ENCODE measurements at regions not wholly inside any gene's neighbourhood (a gene's known extent, or its start where the extent isn't known, plus 50 kb on each side); places are given as distances from the start of the nearest gene placed in this dataset.
"Not testable (repeated sequence)": the region's sequence is repeated elsewhere in the genome, so short reads cannot be mapped to it uniquely, and the experiment has no call there.

- DNase-seq, result no peak
These were observed 208.0 kb upstream of the KCNH7 start for GRCh38 chr2:163046615-163047014.

GRCh38 chr2:163045830-163046229 is 207.3 kb upstream of the KCNH7 start:
- no peak for DNase-seq

GRCh38 chr2:163044114-163044513 is 205.5 kb upstream of the KCNH7 start:
- peak; percentile 36 for DNase-seq

DNA sequence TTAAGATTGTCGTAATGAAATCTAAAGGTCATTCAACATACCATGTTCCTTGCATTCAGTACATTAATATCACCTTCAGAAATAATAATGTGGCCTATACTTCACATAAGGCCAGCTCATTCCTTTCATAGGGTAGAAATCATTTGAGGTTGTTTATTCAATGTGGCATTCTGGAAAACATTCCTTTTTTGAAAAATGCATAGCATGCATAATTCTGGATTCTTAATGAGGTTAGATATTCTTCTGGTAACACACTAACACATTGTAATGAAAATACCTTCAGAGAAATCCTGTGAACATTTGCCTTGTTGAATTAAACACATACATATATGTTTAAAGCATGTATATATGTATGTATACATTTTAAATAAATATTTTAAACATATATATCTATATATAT is 204.6 kb upstream of the KCNH7 start:
- DNase-seq, result no peak

GRCh38 chr2:163039266-163039665 is 200.7 kb upstream of the KCNH7 start:
- no peak for DNase-seq

GRCh38 chr2:163028807-163029206 is 190.2 kb upstream of the KCNH7 start:
- no peak for DNase-seq

DNA sequence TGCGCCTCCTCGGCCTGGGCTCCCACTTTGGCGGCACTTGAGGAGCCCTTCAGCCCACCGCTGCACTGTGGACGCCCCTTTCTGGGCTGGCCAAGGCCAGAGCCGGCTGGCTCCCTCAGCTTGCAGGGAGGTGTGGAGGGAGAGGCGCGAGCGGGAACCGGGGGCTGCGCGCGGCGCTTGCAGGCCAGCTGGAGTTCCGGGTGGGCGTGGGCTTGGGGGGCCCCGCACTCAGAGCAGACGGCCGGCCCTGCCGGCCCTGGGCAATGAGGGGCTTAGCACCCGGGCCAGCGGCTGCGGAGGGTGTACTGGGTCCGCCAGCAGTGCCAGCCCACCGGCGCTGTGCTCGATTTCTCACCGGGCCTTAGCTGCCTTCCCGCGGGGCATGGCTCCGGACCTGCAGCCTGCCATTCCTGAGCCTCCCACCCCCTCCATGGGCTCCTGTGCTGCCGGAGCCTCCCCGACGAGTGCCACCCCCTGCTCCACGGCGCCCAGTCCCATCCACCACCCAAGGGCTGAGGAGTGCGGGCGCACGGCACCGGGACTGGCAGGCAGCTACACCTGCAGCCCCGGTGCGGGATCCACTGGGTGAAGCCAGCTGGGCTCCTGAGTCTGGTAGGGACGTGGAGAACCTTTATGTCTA is 187.7 kb upstream of the KCNH7 start:
- not testable (repeated sequence) for DNase-seq

DNA sequence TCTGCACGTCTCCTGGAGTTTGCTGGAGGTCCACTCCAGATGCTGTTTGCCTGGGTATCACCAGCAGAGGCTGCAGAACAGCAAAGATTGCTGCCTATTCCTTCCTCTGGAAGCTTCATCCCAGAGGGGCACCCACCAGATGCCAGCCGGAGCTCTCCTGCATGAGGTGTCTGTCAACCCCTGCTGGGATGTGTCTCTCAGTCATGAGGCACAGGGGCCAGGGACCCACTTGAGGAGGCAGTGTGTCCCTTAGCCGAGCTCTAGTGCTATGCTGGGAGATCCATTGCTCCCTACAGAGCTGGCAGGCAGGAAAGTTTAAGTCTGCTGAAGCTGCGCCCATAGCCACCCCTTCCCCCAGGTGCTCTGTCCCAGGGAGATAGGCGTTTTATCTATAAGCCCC is 178.3 kb upstream of the KCNH7 start:
- DNase-seq, result not testable (repeated sequence)

DNA sequence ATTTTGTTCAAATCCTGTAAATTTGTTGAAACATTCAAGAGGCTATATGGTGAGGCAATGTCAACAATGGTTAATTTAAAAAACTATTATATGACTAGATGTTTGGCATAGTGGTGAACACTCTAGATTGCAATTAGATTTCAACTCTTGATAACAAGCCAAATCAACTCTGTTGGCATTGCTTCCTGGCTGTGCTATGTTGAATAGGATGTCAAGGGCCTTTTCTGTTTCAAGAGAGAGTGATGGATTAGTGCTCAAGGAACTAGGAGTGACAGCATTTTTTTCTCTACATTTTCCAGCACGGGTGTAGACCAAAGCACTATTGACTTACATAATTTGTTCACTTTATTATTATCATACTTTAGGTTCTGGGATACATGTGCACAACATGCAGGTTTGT is 172.4 kb upstream of the KCNH7 start:
- peak; percentile 89 for DNase-seq

- no peak for DNase-seq
These were observed 170.1 kb upstream of the KCNH7 start for GRCh38 chr2:163008642-163009041.

- DNase-seq, result no peak
These were observed 156.2 kb upstream of the KCNH7 start for GRCh38 chr2:162994718-162995117.

GRCh38 chr2:162992828-162993227 is 154.3 kb upstream of the KCNH7 start:
- no peak for DNase-seq

DNA sequence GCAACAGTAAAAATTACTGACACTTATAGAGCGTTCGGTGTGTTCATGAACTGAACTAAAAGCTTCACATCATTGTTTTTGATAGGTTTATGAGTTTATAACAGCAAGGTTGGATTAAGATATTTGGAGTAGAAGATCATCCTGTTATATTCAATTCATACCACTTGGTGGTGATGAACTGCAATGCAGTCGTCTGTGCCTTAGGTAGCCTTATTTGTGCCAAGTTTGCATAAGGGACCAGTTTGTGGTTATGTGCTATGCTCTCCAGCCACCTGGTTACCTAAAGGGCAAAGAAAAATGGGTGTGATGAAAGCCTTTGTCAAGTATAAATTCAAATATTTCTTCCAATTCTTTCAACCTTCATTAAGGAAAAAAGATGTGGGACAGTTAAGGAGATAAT is 150.9 kb upstream of the KCNH7 start:
- no peak for DNase-seq

GRCh38 chr2:162974771-162975170 is 136.2 kb upstream of the KCNH7 start:
- no peak for DNase-seq

DNA sequence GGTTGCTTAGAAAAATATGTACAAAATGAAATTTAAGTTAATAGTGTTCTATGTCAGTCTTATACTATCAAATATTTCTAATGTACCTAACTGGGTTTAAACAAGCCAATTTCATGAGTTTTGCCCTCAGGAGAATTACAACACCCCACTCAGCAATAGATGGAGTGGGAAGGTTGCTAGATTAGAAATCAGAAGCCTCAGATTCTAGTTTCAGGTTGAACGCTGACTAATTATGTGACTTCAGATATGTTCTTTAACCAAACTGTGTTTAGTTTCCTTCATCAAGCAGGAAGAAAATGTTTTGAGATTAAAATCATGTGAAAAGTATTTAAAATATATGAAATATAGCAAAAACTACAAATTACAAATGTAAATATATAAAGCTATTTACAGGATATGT is 133.8 kb upstream of the KCNH7 start:
- no peak for DNase-seq

- DNase-seq, result no peak
These were observed 129.7 kb upstream of the KCNH7 start for GRCh38 chr2:162968306-162968705.

- no peak for DNase-seq
These were observed 129.2 kb upstream of the KCNH7 start for GRCh38 chr2:162967811-162968210.

DNA sequence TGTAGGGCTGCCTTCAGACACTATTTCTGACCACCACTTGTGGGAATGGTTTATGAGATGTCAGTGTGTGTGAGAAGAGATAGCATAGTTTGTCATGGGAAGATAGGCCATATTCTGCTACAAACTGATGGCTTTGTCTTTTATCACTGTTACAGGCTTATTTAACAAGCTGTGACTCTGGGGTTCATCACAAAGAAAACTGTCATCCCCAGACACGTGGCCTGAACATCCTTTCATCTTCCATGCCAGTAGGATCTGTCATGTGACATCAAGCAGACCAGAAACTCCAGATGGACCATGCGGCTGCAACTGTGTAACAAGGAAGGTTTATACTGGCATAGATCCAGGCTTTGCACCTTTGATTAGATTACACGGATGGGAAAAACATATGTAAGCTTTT is 128.6 kb upstream of the KCNH7 start:
- peak; percentile 54 for DNase-seq

- DNase-seq, result no peak
These were observed 126.6 kb upstream of the KCNH7 start for GRCh38 chr2:162965191-162965590.

DNA sequence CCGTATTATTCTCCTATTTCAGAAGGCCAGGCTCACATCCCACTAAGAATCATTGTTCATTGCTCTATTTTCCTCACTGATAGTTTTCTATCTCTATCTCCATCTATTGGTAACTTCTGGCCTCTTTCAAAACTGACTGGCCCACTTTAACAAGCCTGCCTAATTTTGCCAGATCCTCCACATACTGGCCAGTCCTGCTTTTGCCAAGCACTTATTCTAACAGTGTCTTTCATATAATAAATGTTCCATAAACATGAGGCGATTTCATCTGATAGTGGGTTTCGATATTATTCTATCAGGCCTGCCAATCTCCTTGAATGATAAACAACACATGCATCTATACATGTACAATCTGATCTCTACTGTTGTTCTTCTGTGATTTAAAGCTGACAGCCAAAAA is 125.9 kb upstream of the KCNH7 start:
- no peak for DNase-seq

GRCh38 chr2:162963156-162963555 is 124.6 kb upstream of the KCNH7 start:
- DNase-seq, result no peak

DNA sequence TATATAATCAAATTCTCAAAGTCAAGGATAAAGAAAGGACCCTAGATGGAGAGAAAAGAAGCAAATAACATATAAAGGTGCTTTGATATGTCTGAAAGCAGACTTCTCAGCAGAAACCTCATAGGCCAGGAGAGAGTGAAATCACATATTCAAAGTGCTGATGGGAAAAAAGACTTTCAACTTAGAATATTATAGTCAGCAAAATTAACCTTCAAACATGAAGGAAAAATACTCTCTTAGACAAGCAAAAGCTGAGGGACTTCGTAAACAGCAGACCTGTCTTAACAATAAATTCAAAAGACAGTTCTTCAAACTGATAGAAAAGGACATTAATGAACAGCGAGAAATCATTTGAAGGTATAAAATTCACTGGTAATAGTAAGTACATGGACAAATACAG is 107.2 kb upstream of the KCNH7 start:
- no peak for DNase-seq

DNA sequence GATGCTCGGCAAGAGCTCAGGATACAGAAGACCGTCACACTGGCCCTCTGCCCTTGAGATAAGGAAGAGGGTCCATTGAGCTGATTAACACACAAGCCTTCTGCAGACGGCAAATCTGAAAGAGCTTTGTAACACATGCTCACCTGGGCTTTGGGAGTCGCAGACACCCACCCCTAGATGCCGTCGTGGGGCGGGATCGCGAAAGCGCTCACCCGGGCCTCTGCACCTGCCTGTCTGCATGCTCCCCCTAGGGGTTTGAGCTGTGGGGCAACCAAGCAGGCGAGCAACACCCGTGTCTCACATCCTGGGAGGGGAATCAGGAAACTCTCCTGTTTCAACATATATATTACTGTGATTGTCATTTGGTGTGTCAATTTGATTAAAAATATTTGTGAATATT is 99.8 kb upstream of the KCNH7 start:
- DNase-seq, result no peak

DNA sequence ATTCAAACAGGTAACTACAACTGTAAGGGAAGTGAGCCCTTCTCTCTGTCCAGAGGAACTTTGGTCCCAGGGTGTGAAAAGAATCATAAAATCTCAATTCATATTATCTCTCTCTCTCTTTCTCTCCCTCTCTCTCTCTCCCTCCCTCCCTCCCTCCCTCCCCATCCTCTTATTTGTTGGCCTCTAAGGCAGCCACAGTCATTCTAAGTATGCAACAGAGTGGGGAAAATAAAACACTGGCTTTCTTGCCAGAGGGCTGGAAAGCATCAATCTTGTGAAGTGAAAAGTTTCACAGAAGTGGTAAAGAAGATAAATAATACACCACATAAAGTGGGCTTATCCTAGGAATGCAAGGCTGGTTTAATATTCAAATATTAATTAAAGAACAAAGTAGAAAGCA is 95.6 kb upstream of the KCNH7 start:
- no peak for DNase-seq

DNA sequence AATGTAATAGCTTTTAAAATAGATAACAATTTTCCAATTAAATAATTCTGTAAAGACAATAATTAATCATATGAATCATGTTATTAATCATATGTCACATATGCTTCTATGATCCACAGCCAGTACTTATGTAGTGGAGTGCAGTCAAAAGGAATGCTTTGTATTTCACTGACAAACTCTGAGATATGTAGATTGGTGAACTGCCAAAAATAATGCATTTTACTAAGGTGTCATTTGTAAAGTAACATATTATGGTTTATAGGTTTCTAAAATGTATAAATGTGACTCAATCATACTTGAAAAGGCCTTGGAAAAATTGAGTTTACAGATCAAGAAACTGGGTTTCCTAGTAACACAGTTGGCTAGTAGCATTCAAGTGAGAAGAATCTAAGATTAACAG is 93.8 kb upstream of the KCNH7 start:
- no peak for DNase-seq

- DNase-seq, result no peak
These were observed 91.0 kb upstream of the KCNH7 start for GRCh38 chr2:162929571-162929970.

Measured in NCI-H345 (cell line).